Islet precursor cell (in vitro differentiated cells): ENCODE measurements at regions not wholly inside any gene's neighbourhood (a gene's known extent, or its start where the extent isn't known, plus 50 kb on each side); places are given as distances from the start of the nearest gene placed in this dataset.
"Not testable (repeated sequence)": the region's sequence is repeated elsewhere in the genome, so short reads cannot be mapped to it uniquely, and the experiment has no call there.

Source experiments
- DNase-seq: peaks from one replicate; pipeline ENCODE4 v3.0.0-alpha.2; 2018

GRCh38 chr6:60663199-60663598 lies 1622.8 kb downstream of the KHDRBS2 start:
- not testable (repeated sequence) for DNase-seq

GRCh38 chr6:60643870-60644269 lies 1642.2 kb downstream of the KHDRBS2 start:
- peak; percentile 54 for DNase-seq

- DNase-seq = not testable (repeated sequence)
These were observed 1646.8 kb downstream of the KHDRBS2 start for GRCh38 chr6:60639185-60639584.
